Activated naive CD4-positive, alpha-beta T cell treated with anti-CD3 and anti-CD28 coated beads, Interleukin-2, amount 10 ng/mL, durations not matched to agents 7 days and 5 days (primary cell): ENCODE measurements at regions not wholly inside any gene's neighbourhood (a gene's known extent, or its start where the extent isn't known, plus 50 kb on each side); places are given as distances from the start of the nearest gene placed in this dataset.

ENCODE experiments used
- CTCF ChIA-PET: fragments of 350-600 bp; sonication (Branson Sonifier 250); formaldehyde crosslinking; loops from one replicate; lab custom pipeline; 2021; ENCODE audit warnings: antibody characterized with exemption; lab: Charles Lee
- DNase-seq: peaks from one replicate; pipeline ENCODE4 v3.0.0-alpha.2; 2020
- H3K27ac Mint-ChIP-seq: one replicate; pipeline ENCODE4 v1.8.0; 2021; ENCODE audit warnings: mild to moderate bottlenecking, moderate library complexity, mixed read lengths
- H3K27me3 Mint-ChIP-seq: one replicate; pipeline ENCODE4 v1.8.0; 2021; ENCODE audit warnings: mild to moderate bottlenecking, mixed read lengths
- H3K36me3 Mint-ChIP-seq: one replicate; pipeline ENCODE4 v1.8.0; 2021; ENCODE audit warnings: mixed read lengths
- H3K4me1 Mint-ChIP-seq: one replicate; pipeline ENCODE4 v1.8.0; 2021; ENCODE audit warnings: mixed read lengths
- H3K4me3 Mint-ChIP-seq: one replicate; pipeline ENCODE4 v1.8.0; 2021; ENCODE audit warnings: mild to moderate bottlenecking, moderate library complexity, mixed read lengths
- H3K9me3 Mint-ChIP-seq: one replicate; pipeline ENCODE4 v1.8.0; 2021; ENCODE audit warnings: mixed read lengths

- H3K4me3 Mint-ChIP-seq = no peak overlapping the region
- no peak overlapping the region for H3K27ac Mint-ChIP-seq
- CTCF ChIA-PET = no interaction called here
- peaks cover 4% of the 10 kb centered on the region for H3K9me3 Mint-ChIP-seq
- no peaks in the 10 kb centered on the region for H3K27me3 Mint-ChIP-seq
- no peak for DNase-seq
- H3K4me1 Mint-ChIP-seq = no peaks in the 10 kb centered on the region
- H3K36me3 Mint-ChIP-seq = no peaks in the 10 kb centered on the region
Measured at GRCh38 chr1:195012995-195013394, 1595.2 kb downstream of the KCNT2 start.

- CTCF ChIA-PET = no interaction called here
- no peaks in the 10 kb centered on the region for H3K36me3 Mint-ChIP-seq
- no peak overlapping the region for H3K27ac Mint-ChIP-seq
Measured at GRCh38 chr1:195005338-195005737, 1602.9 kb downstream of the KCNT2 start.

GRCh38 chr1:194990483-194990882, 1617.8 kb downstream of the KCNT2 start:
- Mint-ChIP-seq H3K27me3 (no peaks in the 10 kb centered on the region), H3K4me1 (no peaks in the 10 kb centered on the region), H3K36me3 (no peaks in the 10 kb centered on the region), H3K4me3 (no peak overlapping the region), H3K27ac (no peak overlapping the region), H3K9me3 (peaks cover 2% of the 10 kb centered on the region)
- no peak for DNase-seq
- CTCF ChIA-PET = no interaction called here

More at GRCh38 chr1:195005338-195005737, 1602.9 kb downstream of the KCNT2 start:
- H3K4me3 Mint-ChIP-seq = no peak overlapping the region
- no peak for DNase-seq
- H3K27me3 Mint-ChIP-seq = no peaks in the 10 kb centered on the region
- H3K9me3 Mint-ChIP-seq = no peaks in the 10 kb centered on the region
- no peaks in the 10 kb centered on the region for H3K4me1 Mint-ChIP-seq

- Mint-ChIP-seq H3K27ac (no peak overlapping the region), H3K9me3 (no peaks in the 10 kb centered on the region), H3K4me1 (no peaks in the 10 kb centered on the region), H3K4me3 (no peak overlapping the region), H3K27me3 (no peaks in the 10 kb centered on the region), H3K36me3 (no peaks in the 10 kb centered on the region)
- CTCF ChIA-PET = no interaction called here
- no peak for DNase-seq
Measured at GRCh38 chr1:194975913-194976312, 1632.3 kb downstream of the KCNT2 start.

GRCh38 chr1:194968916-194969315, 1639.3 kb downstream of the KCNT2 start:
- Mint-ChIP-seq H3K27ac (no peak overlapping the region), H3K9me3 (no peaks in the 10 kb centered on the region), H3K4me1 (no peaks in the 10 kb centered on the region), H3K4me3 (no peak overlapping the region), H3K36me3 (no peaks in the 10 kb centered on the region), H3K27me3 (no peaks in the 10 kb centered on the region)
- CTCF ChIA-PET = no interaction called here
- no peak for DNase-seq

- CTCF ChIA-PET = no interaction called here
- Mint-ChIP-seq H3K4me3 (no peak overlapping the region), H3K9me3 (no peaks in the 10 kb centered on the region), H3K27ac (no peak overlapping the region), H3K27me3 (no peaks in the 10 kb centered on the region), H3K4me1 (no peaks in the 10 kb centered on the region), H3K36me3 (no peaks in the 10 kb centered on the region)
- DNase-seq = no peak
Measured at GRCh38 chr1:194959795-194960194, 1648.4 kb downstream of the KCNT2 start.

- H3K27me3 Mint-ChIP-seq = no peaks in the 10 kb centered on the region
- no peaks in the 10 kb centered on the region for H3K36me3 Mint-ChIP-seq
- no peak overlapping the region for H3K27ac Mint-ChIP-seq
- no peak overlapping the region for H3K4me3 Mint-ChIP-seq
- CTCF ChIA-PET = no interaction called here
- H3K9me3 Mint-ChIP-seq = peaks cover 6% of the 10 kb centered on the region
- DNase-seq = no peak
- no peaks in the 10 kb centered on the region for H3K4me1 Mint-ChIP-seq
Measured at GRCh38 chr1:194952171-194952570, 1656.1 kb downstream of the KCNT2 start.

- H3K36me3 Mint-ChIP-seq = no peaks in the 10 kb centered on the region
- peaks cover 6% of the 10 kb centered on the region for H3K9me3 Mint-ChIP-seq
- no peak overlapping the region for H3K27ac Mint-ChIP-seq
- no peaks in the 10 kb centered on the region for H3K27me3 Mint-ChIP-seq
- no peak for DNase-seq
- CTCF ChIA-PET = no interaction called here
- no peak overlapping the region for H3K4me3 Mint-ChIP-seq
- H3K4me1 Mint-ChIP-seq = no peaks in the 10 kb centered on the region
Measured at GRCh38 chr1:194950584-194950983, 1657.7 kb downstream of the KCNT2 start.

- Mint-ChIP-seq H3K4me3 (no peak overlapping the region), H3K36me3 (no peaks in the 10 kb centered on the region), H3K27me3 (no peaks in the 10 kb centered on the region), H3K27ac (no peak overlapping the region), H3K4me1 (no peaks in the 10 kb centered on the region), H3K9me3 (no peaks in the 10 kb centered on the region)
- CTCF ChIA-PET = no interaction called here
- DNase-seq = no peak
Measured at GRCh38 chr1:194940336-194941030, 1667.8 kb downstream of the KCNT2 start.

GRCh38 chr1:194935864-194936263, 1672.4 kb downstream of the KCNT2 start:
- no peaks in the 10 kb centered on the region for H3K27me3 Mint-ChIP-seq
- no peak overlapping the region for H3K27ac Mint-ChIP-seq
- no peak for DNase-seq
- H3K36me3 Mint-ChIP-seq = no peaks in the 10 kb centered on the region
- no peaks in the 10 kb centered on the region for H3K9me3 Mint-ChIP-seq
- no peaks in the 10 kb centered on the region for H3K4me1 Mint-ChIP-seq
- CTCF ChIA-PET = no interaction called here
- H3K4me3 Mint-ChIP-seq = no peak overlapping the region

GRCh38 chr1:194931166-194931565, 1677.1 kb downstream of the KCNT2 start:
- Mint-ChIP-seq H3K27ac (no peak overlapping the region), H3K27me3 (no peaks in the 10 kb centered on the region), H3K36me3 (no peaks in the 10 kb centered on the region), H3K4me3 (no peak overlapping the region), H3K9me3 (no peaks in the 10 kb centered on the region), H3K4me1 (no peaks in the 10 kb centered on the region)
- no peak for DNase-seq
- CTCF ChIA-PET = no interaction called here

GRCh38 chr1:194930132-194930531, 1678.1 kb downstream of the KCNT2 start:
- CTCF ChIA-PET = no interaction called here
- no peak overlapping the region for H3K4me3 Mint-ChIP-seq
- no peak for DNase-seq
- H3K27me3 Mint-ChIP-seq = no peaks in the 10 kb centered on the region
- no peaks in the 10 kb centered on the region for H3K9me3 Mint-ChIP-seq
- no peaks in the 10 kb centered on the region for H3K4me1 Mint-ChIP-seq
- no peak overlapping the region for H3K27ac Mint-ChIP-seq
- no peaks in the 10 kb centered on the region for H3K36me3 Mint-ChIP-seq

GRCh38 chr1:194929357-194929756, 1678.9 kb downstream of the KCNT2 start:
- no peaks in the 10 kb centered on the region for H3K36me3 Mint-ChIP-seq
- no peaks in the 10 kb centered on the region for H3K27me3 Mint-ChIP-seq
- no peaks in the 10 kb centered on the region for H3K9me3 Mint-ChIP-seq
- no peaks in the 10 kb centered on the region for H3K4me1 Mint-ChIP-seq
- DNase-seq = no peak
- CTCF ChIA-PET = no interaction called here
- H3K4me3 Mint-ChIP-seq = no peak overlapping the region
- no peak overlapping the region for H3K27ac Mint-ChIP-seq

- Mint-ChIP-seq H3K36me3 (no peaks in the 10 kb centered on the region), H3K27ac (no peak overlapping the region), H3K4me1 (no peaks in the 10 kb centered on the region), H3K4me3 (no peak overlapping the region), H3K27me3 (no peaks in the 10 kb centered on the region), H3K9me3 (peaks cover 2% of the 10 kb centered on the region)
- CTCF ChIA-PET = no interaction called here
- no peak for DNase-seq
Measured at GRCh38 chr1:194919146-194919545, 1689.1 kb downstream of the KCNT2 start.

- no peaks in the 10 kb centered on the region for H3K27me3 Mint-ChIP-seq
- no peak for DNase-seq
- H3K27ac Mint-ChIP-seq = no peak overlapping the region
- no peaks in the 10 kb centered on the region for H3K36me3 Mint-ChIP-seq
- no peaks in the 10 kb centered on the region for H3K9me3 Mint-ChIP-seq
- H3K4me1 Mint-ChIP-seq = no peaks in the 10 kb centered on the region
- CTCF ChIA-PET = no interaction called here
- H3K4me3 Mint-ChIP-seq = no peak overlapping the region
Measured at GRCh38 chr1:194917769-194918168, 1690.5 kb downstream of the KCNT2 start.

- no peak for DNase-seq
- H3K4me3 Mint-ChIP-seq = no peak overlapping the region
- H3K36me3 Mint-ChIP-seq = no peaks in the 10 kb centered on the region
- H3K27me3 Mint-ChIP-seq = no peaks in the 10 kb centered on the region
- CTCF ChIA-PET = no interaction called here
- no peaks in the 10 kb centered on the region for H3K4me1 Mint-ChIP-seq
- H3K27ac Mint-ChIP-seq = no peak overlapping the region
- H3K9me3 Mint-ChIP-seq = no peaks in the 10 kb centered on the region
Measured at GRCh38 chr1:194908643-194909042, 1699.6 kb downstream of the KCNT2 start.
